ENCODE measurements at regions not wholly inside any gene's neighbourhood (a gene's known extent, or its start where the extent isn't known, plus 50 kb on each side); places are given as distances from the start of the nearest gene placed in this dataset.

- H3K9me3 ChIP-seq (replicated peaks; ENCODE audit: control insufficient read depth, low read depth, low read length), result no peaks in the 10 kb centered on the region
- H3K27ac ChIP-seq (ENCODE audit: low read length), result no peak overlapping the region
- no peak overlapping the region for H3K4me3 ChIP-seq (ENCODE audit: low read length)
- H3K36me3 ChIP-seq (ENCODE audit: control insufficient read depth, insufficient read depth, low read length), result no peaks in the 10 kb centered on the region
- DNase-seq, result no peak
- no peaks in the 10 kb centered on the region for H3K27me3 ChIP-seq (ENCODE audit: control insufficient read depth, insufficient read depth, low read length)
- WGBS (ENCODE audit: insufficient coverage), result no CpG with 5 or more reads among the region's 2 CpGs
- H3K4me1 ChIP-seq (ENCODE audit: control insufficient read depth, insufficient read depth, low read length), result no peaks in the 10 kb centered on the region
Observed at GRCh38 chr6:55696501-55696900, 117.5 kb upstream of the HMGCLL1 start.

DNA sequence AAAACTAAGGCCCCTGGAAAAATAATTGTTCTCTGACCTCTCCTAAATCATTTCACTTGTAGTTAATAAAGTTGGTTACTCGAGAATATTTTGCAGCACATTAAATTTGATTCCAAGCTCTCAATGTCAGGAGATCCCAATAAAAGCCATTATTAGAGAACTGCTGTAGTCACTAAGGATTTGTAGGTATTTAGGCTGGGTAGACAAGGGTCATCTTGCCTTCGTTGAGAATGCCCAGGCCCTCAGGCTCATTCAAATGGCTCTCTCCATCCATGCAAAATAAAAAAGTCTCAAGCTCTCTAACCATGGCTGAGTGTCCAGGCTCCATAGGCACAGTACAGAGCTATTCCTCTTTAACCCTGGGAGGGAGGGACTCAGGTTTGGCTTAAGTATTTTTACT lies 117.0 kb upstream of the HMGCLL1 start:
- Histone ChIP-seq H3K4me1 (ENCODE audit: control insufficient read depth, insufficient read depth, low read length) (no peaks in the 10 kb centered on the region), H3K27me3 (ENCODE audit: control insufficient read depth, insufficient read depth, low read length) (no peaks in the 10 kb centered on the region), H3K9me3 (replicated peaks; ENCODE audit: control insufficient read depth, low read depth, low read length) (no peaks in the 10 kb centered on the region), H3K4me3 (ENCODE audit: low read length) (no peak overlapping the region), H3K36me3 (ENCODE audit: control insufficient read depth, insufficient read depth, low read length) (no peaks in the 10 kb centered on the region), H3K27ac (ENCODE audit: low read length) (no peak overlapping the region)
- no peak for DNase-seq
- no CpG with 5 or more reads among the region's 2 CpGs for WGBS (ENCODE audit: insufficient coverage)

DNA sequence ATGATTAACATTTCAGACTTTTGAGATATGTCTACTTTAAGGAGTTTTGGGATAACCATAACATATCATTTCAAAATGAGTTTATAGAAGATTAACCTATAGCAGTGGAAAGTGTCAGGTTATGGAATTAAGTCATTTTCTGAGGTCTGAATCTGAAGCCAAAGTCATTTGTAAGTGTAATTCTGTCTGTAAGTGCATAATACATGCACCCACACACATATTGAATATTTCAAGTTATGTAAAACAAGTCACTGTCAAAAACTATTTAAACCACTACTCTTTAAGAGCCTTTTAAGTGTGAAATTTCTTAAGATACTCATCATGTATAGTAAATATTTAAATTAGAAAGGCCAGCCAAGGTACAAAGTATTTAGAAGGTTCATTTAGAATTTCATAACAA lies 115.8 kb upstream of the HMGCLL1 start:
- no peak for DNase-seq
- H3K27ac ChIP-seq (ENCODE audit: low read length), result no peak overlapping the region
- H3K36me3 ChIP-seq (ENCODE audit: control insufficient read depth, insufficient read depth, low read length), result no peaks in the 10 kb centered on the region
- H3K4me3 ChIP-seq (ENCODE audit: low read length), result no peak overlapping the region
- H3K4me1 ChIP-seq (ENCODE audit: control insufficient read depth, insufficient read depth, low read length), result no peaks in the 10 kb centered on the region
- no peaks in the 10 kb centered on the region for H3K9me3 ChIP-seq (replicated peaks; ENCODE audit: control insufficient read depth, low read depth, low read length)
- no peaks in the 10 kb centered on the region for H3K27me3 ChIP-seq (ENCODE audit: control insufficient read depth, insufficient read depth, low read length)

- no peaks in the 10 kb centered on the region for H3K9me3 ChIP-seq (replicated peaks; ENCODE audit: control insufficient read depth, low read depth, low read length)
- no peak overlapping the region for H3K4me3 ChIP-seq (ENCODE audit: low read length)
- no peaks in the 10 kb centered on the region for H3K36me3 ChIP-seq (ENCODE audit: control insufficient read depth, insufficient read depth, low read length)
- H3K27ac ChIP-seq (ENCODE audit: low read length), result no peak overlapping the region
- DNase-seq, result peak; percentile 58
- H3K4me1 ChIP-seq (ENCODE audit: control insufficient read depth, insufficient read depth, low read length), result no peaks in the 10 kb centered on the region
- H3K27me3 ChIP-seq (ENCODE audit: control insufficient read depth, insufficient read depth, low read length), result no peaks in the 10 kb centered on the region
- no CpG with 5 or more reads among the region's 2 CpGs for WGBS (ENCODE audit: insufficient coverage)
Observed at GRCh38 chr6:55694148-55694547, 115.2 kb upstream of the HMGCLL1 start.

DNA sequence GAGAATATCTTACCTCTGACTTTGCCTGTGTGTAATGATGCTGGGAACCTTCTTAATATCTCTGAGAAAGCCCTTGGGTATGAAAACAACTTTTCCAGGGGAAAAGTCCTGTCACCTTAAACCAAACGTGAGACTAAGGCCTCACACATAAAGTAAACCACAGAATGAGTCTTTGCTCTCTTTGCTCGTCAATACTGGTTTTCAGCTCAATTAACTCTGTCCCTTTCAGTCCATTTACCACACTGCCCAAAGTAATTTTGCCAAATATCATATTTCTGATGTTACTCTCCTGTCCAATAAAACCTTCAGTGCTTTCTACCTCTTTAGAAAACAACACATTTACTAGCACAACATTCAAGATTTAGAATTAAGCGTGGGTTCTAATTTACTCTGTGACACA lies 100.5 kb upstream of the HMGCLL1 start:
- no peak overlapping the region for H3K27ac ChIP-seq (ENCODE audit: low read length)
- WGBS (ENCODE audit: insufficient coverage), result 22% methylated on average over 1 of the region's 3 CpGs
- no peaks in the 10 kb centered on the region for H3K36me3 ChIP-seq (ENCODE audit: control insufficient read depth, insufficient read depth, low read length)
- H3K27me3 ChIP-seq (ENCODE audit: control insufficient read depth, insufficient read depth, low read length), result no peaks in the 10 kb centered on the region
- no peaks in the 10 kb centered on the region for H3K4me1 ChIP-seq (ENCODE audit: control insufficient read depth, insufficient read depth, low read length)
- H3K9me3 ChIP-seq (replicated peaks; ENCODE audit: control insufficient read depth, low read depth, low read length), result peaks cover 4% of the 10 kb centered on the region
- DNase-seq, result no peak
- H3K4me3 ChIP-seq (ENCODE audit: low read length), result no peak overlapping the region

DNA sequence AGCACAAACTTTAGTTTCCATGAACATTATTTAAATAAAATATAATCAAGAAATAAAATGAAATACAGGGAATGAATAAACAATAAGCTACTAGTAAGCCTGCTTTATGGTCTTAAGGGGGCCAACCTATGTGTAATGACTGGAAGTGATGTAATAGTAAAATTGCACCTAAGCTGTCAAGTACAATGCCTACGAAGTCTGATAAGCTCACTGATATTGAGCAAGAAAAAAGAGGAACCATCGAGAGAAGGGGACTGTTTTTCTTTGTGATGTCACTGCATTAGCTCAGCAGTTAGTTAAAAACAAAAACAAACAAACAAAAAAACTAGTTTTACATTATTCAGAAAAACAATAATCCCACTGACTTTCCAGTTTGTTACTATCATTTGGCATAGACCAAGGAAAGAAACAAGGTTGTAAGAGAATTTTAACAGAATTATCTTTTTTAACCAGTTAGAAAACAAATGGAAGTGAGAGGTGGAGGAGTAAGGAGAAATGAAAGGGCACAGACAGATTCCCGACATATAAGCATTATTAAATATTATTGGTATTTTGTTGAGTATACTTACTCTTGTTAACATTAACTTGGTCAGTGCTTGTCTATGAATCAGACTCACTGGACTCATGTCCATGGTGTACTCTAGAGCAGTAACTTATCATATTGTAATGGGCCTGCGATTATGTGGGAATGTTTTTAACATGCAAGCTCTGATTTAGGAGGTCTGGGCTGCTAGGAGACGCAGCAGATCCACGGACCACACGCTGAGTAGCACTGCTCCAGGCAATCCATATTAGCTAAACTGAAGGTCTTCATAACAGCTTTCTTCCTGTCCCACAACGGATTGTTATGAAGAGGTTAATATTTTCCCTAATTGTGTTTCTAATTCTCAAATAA lies 99.6 kb upstream of the HMGCLL1 start:
- no peak overlapping the region for H3K27ac ChIP-seq (ENCODE audit: low read length)
- DNase-seq, result peak; percentile 19
- H3K9me3 ChIP-seq (replicated peaks; ENCODE audit: control insufficient read depth, low read depth, low read length), result no peaks in the 10 kb centered on the region
- no peaks in the 10 kb centered on the region for H3K4me1 ChIP-seq (ENCODE audit: control insufficient read depth, insufficient read depth, low read length)
- H3K27me3 ChIP-seq (ENCODE audit: control insufficient read depth, insufficient read depth, low read length), result no peaks in the 10 kb centered on the region
- no peak overlapping the region for H3K4me3 ChIP-seq (ENCODE audit: low read length)
- 0% methylated on average over 1 of the region's 8 CpGs for WGBS (ENCODE audit: insufficient coverage)
- H3K36me3 ChIP-seq (ENCODE audit: control insufficient read depth, insufficient read depth, low read length), result no peaks in the 10 kb centered on the region

DNA sequence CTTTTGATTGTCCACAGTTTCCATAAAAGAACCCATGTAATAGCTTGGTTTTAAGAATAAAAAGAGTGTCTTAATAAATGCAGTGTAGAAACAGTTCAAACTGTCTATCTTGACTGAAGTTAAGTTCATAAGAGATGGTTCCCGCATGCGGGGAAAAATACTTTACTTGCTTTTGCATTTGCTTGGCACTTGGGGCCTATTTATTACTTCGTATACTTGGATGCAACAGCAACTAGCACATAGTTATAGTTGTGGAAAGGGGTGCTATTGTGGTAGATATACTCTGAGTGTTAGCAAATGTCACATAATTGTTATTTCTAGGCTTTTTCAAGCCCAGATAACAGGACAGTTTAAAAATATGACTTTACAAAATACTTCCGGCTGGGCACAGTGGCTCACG lies 97.7 kb upstream of the HMGCLL1 start:
- WGBS (ENCODE audit: insufficient coverage), result 91% methylated on average over 4 of the region's 5 CpGs
- Histone ChIP-seq H3K36me3 (ENCODE audit: control insufficient read depth, insufficient read depth, low read length) (no peaks in the 10 kb centered on the region), H3K4me1 (ENCODE audit: control insufficient read depth, insufficient read depth, low read length) (no peaks in the 10 kb centered on the region), H3K4me3 (ENCODE audit: low read length) (no peak overlapping the region), H3K27ac (ENCODE audit: low read length) (no peak overlapping the region), H3K27me3 (ENCODE audit: control insufficient read depth, insufficient read depth, low read length) (no peaks in the 10 kb centered on the region), H3K9me3 (replicated peaks; ENCODE audit: control insufficient read depth, low read depth, low read length) (no peaks in the 10 kb centered on the region)
- no peak for DNase-seq

DNA sequence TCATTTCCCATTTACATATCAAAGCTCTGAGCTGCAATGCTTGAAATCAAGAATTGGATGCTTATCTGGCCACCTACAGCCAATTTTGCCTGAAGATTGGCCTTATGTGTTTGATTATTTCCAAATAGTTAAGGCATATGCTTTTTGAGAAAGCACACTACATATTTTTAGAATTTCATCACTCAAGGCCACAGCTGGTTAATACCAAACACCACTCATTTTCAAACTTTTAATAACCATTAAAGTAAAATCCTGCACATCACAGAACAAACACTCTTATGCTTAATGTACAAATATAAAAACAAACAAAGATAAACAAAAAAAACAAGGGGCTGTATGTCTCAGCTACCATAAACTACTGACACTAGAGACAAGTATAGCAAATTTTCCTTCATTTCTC lies 96.9 kb upstream of the HMGCLL1 start:
- H3K27ac ChIP-seq (ENCODE audit: low read length), result no peak overlapping the region
- H3K27me3 ChIP-seq (ENCODE audit: control insufficient read depth, insufficient read depth, low read length), result no peaks in the 10 kb centered on the region
- H3K4me3 ChIP-seq (ENCODE audit: low read length), result no peak overlapping the region
- no peaks in the 10 kb centered on the region for H3K9me3 ChIP-seq (replicated peaks; ENCODE audit: control insufficient read depth, low read depth, low read length)
- no peaks in the 10 kb centered on the region for H3K36me3 ChIP-seq (ENCODE audit: control insufficient read depth, insufficient read depth, low read length)
- H3K4me1 ChIP-seq (ENCODE audit: control insufficient read depth, insufficient read depth, low read length), result no peaks in the 10 kb centered on the region
- no peak for DNase-seq

DNA sequence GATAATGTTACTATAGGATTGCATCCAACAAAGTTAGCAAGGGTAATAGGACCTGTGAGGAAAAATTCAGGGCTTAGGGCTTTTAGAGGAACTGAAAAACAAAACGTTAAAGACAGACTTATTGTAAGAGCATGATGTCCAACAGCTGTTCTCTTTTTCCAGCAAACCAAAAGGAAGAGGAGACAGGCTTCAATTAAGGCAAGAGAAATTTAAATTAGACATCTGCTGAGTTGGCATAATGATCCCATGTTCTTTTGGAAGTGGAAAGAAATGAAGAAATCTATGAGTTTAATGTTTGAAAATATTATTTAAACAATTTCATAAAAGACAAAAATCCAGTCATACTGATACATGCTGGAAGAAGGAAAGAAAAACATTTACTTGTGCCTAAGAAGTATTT lies 95.7 kb upstream of the HMGCLL1 start:
- DNase-seq, result peak; percentile 46
- no CpG with 5 or more reads among the region's 1 CpG for WGBS (ENCODE audit: insufficient coverage)
- Histone ChIP-seq H3K4me1 (ENCODE audit: control insufficient read depth, insufficient read depth, low read length) (no peaks in the 10 kb centered on the region), H3K27ac (ENCODE audit: low read length) (no peak overlapping the region), H3K27me3 (ENCODE audit: control insufficient read depth, insufficient read depth, low read length) (no peaks in the 10 kb centered on the region), H3K9me3 (replicated peaks; ENCODE audit: control insufficient read depth, low read depth, low read length) (no peaks in the 10 kb centered on the region), H3K36me3 (ENCODE audit: control insufficient read depth, insufficient read depth, low read length) (no peaks in the 10 kb centered on the region), H3K4me3 (ENCODE audit: low read length) (no peak overlapping the region)

DNA sequence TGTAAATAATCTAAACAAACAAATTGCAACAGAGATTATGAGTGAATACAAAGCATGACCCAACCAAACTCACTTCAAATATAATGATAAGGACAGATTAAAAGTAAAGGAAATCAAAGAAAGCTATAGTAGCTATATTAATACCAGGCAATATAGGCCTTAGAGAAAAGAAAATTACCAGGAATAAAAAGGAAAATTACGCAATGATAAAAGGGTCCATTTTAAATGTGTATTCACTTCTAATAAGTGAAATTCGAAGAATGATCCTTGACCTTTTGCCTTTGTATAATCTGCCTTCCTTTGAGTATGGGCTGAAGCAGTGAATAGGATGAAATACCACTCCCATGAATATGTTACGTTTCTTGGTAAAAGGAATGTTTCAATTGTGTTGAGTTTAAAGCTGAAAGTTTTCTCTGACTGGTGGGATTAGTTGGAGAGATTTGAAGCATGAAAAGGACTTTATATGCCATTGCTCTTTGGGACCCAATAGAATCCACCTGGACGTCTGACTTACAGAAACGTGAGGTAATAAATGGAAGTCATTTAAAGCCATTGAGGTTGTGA lies 91.9 kb upstream of the HMGCLL1 start:
- DNase-seq, result no peak
- H3K27me3 ChIP-seq (ENCODE audit: control insufficient read depth, insufficient read depth, low read length), result no peaks in the 10 kb centered on the region
- no peaks in the 10 kb centered on the region for H3K9me3 ChIP-seq (replicated peaks; ENCODE audit: control insufficient read depth, low read depth, low read length)
- no peaks in the 10 kb centered on the region for H3K36me3 ChIP-seq (ENCODE audit: control insufficient read depth, insufficient read depth, low read length)
- H3K27ac ChIP-seq (ENCODE audit: low read length), result no peak overlapping the region
- H3K4me3 ChIP-seq (ENCODE audit: low read length), result no peak overlapping the region
- WGBS (ENCODE audit: insufficient coverage), result 83% methylated on average over 1 of the region's 5 CpGs
- H3K4me1 ChIP-seq (ENCODE audit: control insufficient read depth, insufficient read depth, low read length), result peaks cover 2% of the 10 kb centered on the region

Measured in muscle of leg (tissue), 3 donors.